ENCODE measurements at regions not wholly inside any gene's neighbourhood (a gene's known extent, or its start where the extent isn't known, plus 50 kb on each side); places are given as distances from the start of the nearest gene placed in this dataset.
A peak's percentile ranks its signal among the peaks of the same experiment; 100 is the strongest.

DNA sequence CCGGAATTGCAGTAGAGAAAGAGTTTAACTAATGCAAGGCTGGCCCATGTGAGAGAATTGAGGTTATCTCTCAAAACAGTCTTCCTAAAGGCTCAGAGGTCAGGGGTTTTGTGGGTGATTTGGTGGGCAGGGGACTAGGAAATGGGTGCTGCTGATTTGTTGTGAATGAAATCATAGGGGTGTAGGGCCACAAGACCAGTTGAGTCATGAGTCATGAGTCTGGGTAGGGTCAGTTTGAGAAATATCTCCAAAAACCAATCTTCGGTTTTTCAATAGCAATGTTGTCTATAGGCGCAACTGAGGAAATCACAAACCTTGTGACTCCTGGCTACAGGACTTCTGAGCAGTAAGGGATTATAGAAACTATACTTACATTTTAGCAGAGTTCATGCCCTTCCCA is 460.0 kb upstream of the NRP1 start:
- H3K4me3 ChIP-seq, result no peak overlapping the region
- 50 to 67% methylated on average over 3 of the region's 3 CpGs for WGBS, 2 donors
- H3K9me3 ChIP-seq, result no peaks in the 10 kb centered on the region
- FAIRE-seq (no peak), DNase-seq (no peak), ATAC-seq (no peak)
- no peak overlapping the region for H3K27ac ChIP-seq
- no peaks in the 10 kb centered on the region for H3K27me3 ChIP-seq
- intact Hi-C loops (cut with DNase I), result no loop called here
- peaks cover 0 to 4% (median 0%) of the 10 kb centered on the region in 3 donors for H3K4me1 ChIP-seq
- H3K36me3 ChIP-seq, result no peaks in the 10 kb centered on the region
- TF ChIP-seq CTCF (IDR thresholded peaks at IDR 0.05), result no peak

GRCh38 chr10:33793793-33794192 is 459.3 kb upstream of the NRP1 start:
- no peak for ATAC-seq

GRCh38 chr10:33791272-33791660 is 456.8 kb upstream of the NRP1 start:
- DNase-seq, result no peak
- no peaks in the 10 kb centered on the region for H3K36me3 ChIP-seq
- no peaks in the 10 kb centered on the region for H3K27me3 ChIP-seq
- ATAC-seq, result no peak
- H3K4me1 ChIP-seq, result no peaks in the 10 kb centered on the region
- H3K4me3 ChIP-seq, result no peak overlapping the region
- WGBS, 2 donors, result 70 to 77% methylated on average over 5 of the region's 5 CpGs
- no peaks in the 10 kb centered on the region for H3K9me3 ChIP-seq
- intact Hi-C loops (cut with DNase I), result no loop called here
- no peak for FAIRE-seq
- TF ChIP-seq CTCF (IDR thresholded peaks at IDR 0.05), result no peak
- H3K27ac ChIP-seq, result no peak overlapping the region

More at GRCh38 chr10:33793793-33794192, 459.3 kb upstream of the NRP1 start:
- Histone ChIP-seq H3K27ac (no peak overlapping the region), H3K4me3 (no peak overlapping the region), H3K9me3 (no peaks in the 10 kb centered on the region), H3K4me1 (no peaks in the 10 kb centered on the region), H3K36me3 (no peaks in the 10 kb centered on the region), H3K27me3 (no peaks in the 10 kb centered on the region)
- no peak for TF ChIP-seq CTCF (IDR thresholded peaks at IDR 0.05)
- intact Hi-C loops (cut with DNase I), result no loop called here
- FAIRE-seq, result no peak
- DNase-seq, result no peak
- WGBS, 2 donors, result 80 to 86% methylated on average over 2 of the region's 2 CpGs

DNA sequence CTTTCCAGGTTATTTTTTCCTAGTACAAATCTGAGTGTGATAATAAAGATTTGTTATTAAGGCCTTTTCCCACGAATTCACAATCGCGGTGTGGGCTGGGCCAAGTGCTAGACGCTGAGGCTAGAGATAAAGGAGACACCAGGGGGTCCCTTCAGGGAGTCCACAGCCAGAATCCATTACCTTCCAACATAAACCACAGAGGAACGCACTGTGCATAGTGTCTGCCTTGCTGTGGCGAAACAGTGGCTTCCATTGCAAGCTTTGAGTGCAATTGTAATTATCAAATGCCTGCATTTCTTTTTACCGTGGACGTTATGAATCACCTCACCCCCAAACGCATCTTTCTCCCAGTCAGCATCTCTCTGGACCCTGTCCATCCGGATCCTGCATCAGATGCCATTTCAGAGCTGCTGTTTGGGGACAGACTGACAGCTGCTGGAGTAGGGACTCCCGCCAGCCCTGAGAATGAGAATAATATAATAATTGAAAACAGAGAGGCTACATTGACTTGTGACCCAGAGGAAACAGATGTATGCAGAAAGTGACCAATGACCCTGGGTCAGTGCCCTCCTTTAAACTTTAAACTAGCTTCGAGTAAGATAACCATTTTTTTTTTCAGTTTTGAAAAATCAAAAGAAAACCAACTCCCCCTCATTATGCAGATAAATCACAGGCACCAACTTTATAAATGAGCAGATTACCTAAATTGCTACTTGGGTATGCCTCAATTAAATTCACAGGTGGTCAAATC is 456.2 kb upstream of the NRP1 start:
- ATAC-seq, result peak in 1 of 4 donors; percentile 53
- Histone ChIP-seq H3K36me3 (no peaks in the 10 kb centered on the region), H3K4me3 (no peak overlapping the region), H3K4me1 (no peaks in the 10 kb centered on the region), H3K27ac (peak overlapping the region in 1 of 4 donors; percentile 8), H3K27me3 (no peaks in the 10 kb centered on the region), H3K9me3 (no peaks in the 10 kb centered on the region)
- TF ChIP-seq CTCF (IDR thresholded peaks at IDR 0.05), result no peak
- 31 to 42% methylated on average over 12 of the region's 12 CpGs for whole genome bisulfite sequencing, 2 donors
- DNase-seq, result no peak
- FAIRE-seq, result no peak
- intact Hi-C loops (cut with DNase I), result no loop called here

DNA sequence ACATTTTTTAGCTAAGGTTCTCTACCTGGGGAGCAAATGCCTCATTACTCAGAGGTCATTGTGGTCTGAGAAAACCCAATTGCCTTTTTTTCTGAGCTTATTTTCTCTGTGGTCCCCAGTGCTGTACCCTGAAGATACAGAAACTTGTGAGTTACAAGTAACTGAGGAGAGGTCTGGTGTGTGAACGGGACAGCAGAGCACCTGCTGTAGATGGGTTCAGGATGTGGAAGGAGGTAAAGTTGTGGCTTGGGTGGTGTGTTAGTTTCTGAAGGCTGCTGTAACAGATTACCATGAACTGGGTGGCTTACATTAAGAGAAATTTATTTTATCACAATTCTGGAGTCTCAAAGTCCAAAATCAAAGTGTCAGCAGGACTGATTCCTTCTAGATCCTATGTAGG is 449.1 kb upstream of the NRP1 start:
- intact Hi-C loops (cut with DNase I), result no loop called here
- Histone ChIP-seq H3K4me1 (no peaks in the 10 kb centered on the region), H3K4me3 (no peak overlapping the region), H3K27ac (no peak overlapping the region), H3K27me3 (no peaks in the 10 kb centered on the region), H3K36me3 (no peaks in the 10 kb centered on the region), H3K9me3 (no peaks in the 10 kb centered on the region)
- FAIRE-seq (no peak), DNase-seq (no peak), ATAC-seq (no peak)
- WGBS, 2 donors, result 66 to 91% methylated on average over 1 of the region's 1 CpG
- no peak for TF ChIP-seq CTCF (IDR thresholded peaks at IDR 0.05)
